ENCODE measurements at regions not wholly inside any gene's neighbourhood (a gene's known extent, or its start where the extent isn't known, plus 50 kb on each side); places are given as distances from the start of the nearest gene placed in this dataset.

DNA sequence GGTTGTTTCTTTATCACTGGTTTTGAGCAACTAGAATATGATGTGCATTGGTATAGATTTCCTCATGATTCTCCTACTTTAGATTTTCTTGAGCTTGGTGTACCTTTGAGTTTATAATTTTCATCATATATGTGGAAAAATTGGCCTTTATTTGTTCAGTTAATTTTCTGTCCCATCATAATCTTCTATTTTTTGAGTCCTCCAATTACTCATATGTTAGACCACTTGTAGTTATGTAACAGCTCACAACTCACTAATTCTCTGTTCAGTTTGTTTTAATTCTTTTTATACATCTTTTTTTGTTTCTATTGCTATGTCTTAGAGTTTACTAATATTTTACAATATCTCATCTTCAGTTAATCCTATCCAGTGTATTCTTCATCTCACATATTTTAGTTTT is 81.3 kb upstream of the LAMA2 start:
- TF ChIP-seq JUN (IDR thresholded peaks at IDR 0.05; ENCODE audit: borderline replicate concordance, low read depth, low read length) (no peak), JUN (CRISPR knock-in tag; IDR thresholded peaks at IDR 0.05; ENCODE audit: borderline replicate concordance) (no peak), FOSL1 (tag; conservative IDR thresholded peaks at IDR 0.05) (no peak), E2F5 (CRISPR knock-in tag; IDR thresholded peaks at IDR 0.05) (no peak), ZHX1 (conservative IDR thresholded peaks at IDR 0.05; ENCODE audit: low read length) (no peak)
